ENCODE measurements at regions not wholly inside any gene's neighbourhood (a gene's known extent, or its start where the extent isn't known, plus 50 kb on each side); places are given as distances from the start of the nearest gene placed in this dataset.
"Not testable (repeated sequence)": the region's sequence is repeated elsewhere in the genome, so short reads cannot be mapped to it uniquely, and the experiment has no call there.

DNA sequence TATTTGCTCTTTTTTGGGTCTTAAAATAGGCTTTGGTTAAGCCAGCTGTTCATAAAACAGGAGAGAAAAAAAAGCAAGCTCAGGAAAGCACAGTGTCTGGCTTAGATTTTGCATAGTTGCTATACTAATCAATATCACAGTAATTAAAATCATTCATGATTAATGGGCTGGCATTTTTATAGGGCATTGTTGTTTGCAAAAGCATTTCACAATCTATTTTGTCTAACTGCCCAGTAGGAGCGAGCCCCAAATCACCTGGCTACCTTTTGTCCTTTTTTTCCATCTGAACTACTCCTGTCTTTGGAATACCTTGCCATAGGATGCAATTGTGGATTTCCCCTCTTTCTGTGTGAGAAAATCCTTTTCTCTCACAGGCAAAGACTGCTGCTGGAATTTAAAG, 619.8 kb downstream of the JRKL start:
- Histone ChIP-seq H3K23ac (ENCODE audit: low read depth, low read length) (no peak overlapping the region), H2AK9ac (replicated peaks; ENCODE audit: low read depth, low read length, poor library complexity) (no peak overlapping the region), H4K8ac (ENCODE audit: low read depth in 2 of 2, low read length in 2 of 2) (no peak overlapping the region), H3K9me1 (ENCODE audit: insufficient read depth, low read length) (no peaks in the 10 kb centered on the region), H3K9me3 (ENCODE audit: control insufficient read depth, insufficient read depth, low read length) (peaks cover 6% of the 10 kb centered on the region), H3K36me3 (ENCODE audit: control insufficient read depth, insufficient read depth, low read length) (no peaks in the 10 kb centered on the region), H3K4ac (ENCODE audit: low read depth, low read length) (no peak overlapping the region), H4K5ac (ENCODE audit: low read depth, low read length) (no peak overlapping the region), H4K91ac (ENCODE audit: insufficient read depth, low read depth, low read length) (no peak overlapping the region), H4K20me1 (ENCODE audit: insufficient read depth, low read length) (no peaks in the 10 kb centered on the region), H2BK5ac (ENCODE audit: low read depth, low read length, poor library complexity, severe bottlenecking) (no peak overlapping the region), H2BK15ac (ENCODE audit: low read depth, low read length) (no peak overlapping the region), H2AK5ac (ENCODE audit: low read depth, low read length) (no peak overlapping the region), H2AFZ (replicated peaks; ENCODE audit: low read length, poor library complexity) (no peak overlapping the region), H2BK20ac (ENCODE audit: low read depth, low read length) (no peak overlapping the region), H3K27me3 (ENCODE audit: control insufficient read depth, insufficient read depth, low read length) (no peaks in the 10 kb centered on the region), H3K18ac (ENCODE audit: low read depth, low read length) (no peak overlapping the region), H3K4me2 (ENCODE audit: low read depth, low read length) (no peak overlapping the region), H3K9ac (ENCODE audit: low read depth, low read length) (no peak overlapping the region), H3K27ac (ENCODE audit: insufficient read depth, low read length) (no peak overlapping the region), H3K4me1 (ENCODE audit: control insufficient read depth, insufficient read depth, low read length) (no peaks in the 10 kb centered on the region), H3K79me1 (ENCODE audit: low read depth in 1 of 2, low read length in 2 of 2) (no peaks in the 10 kb centered on the region), H2BK120ac (ENCODE audit: low read depth, low read length) (no peak overlapping the region), H3K14ac (replicated peaks; ENCODE audit: low read depth, low read length) (no peak overlapping the region), H3K4me3 (ENCODE audit: insufficient read depth, low read depth, low read length) (no peak overlapping the region), H3K56ac (ENCODE audit: extremely low read depth, insufficient read depth, low read length) (no peak overlapping the region)
- ATAC-seq (ENCODE audit: low read depth) (no peak), DNase-seq (no peak)
- dilution Hi-C loops (cut with HindIII; ENCODE audit: low sequenced_read_pairs, unreplicated experiment) (no loop called here), in situ Hi-C loops (cut with MboI; ENCODE audit: low sequenced_read_pairs) (no loop called here), intact Hi-C loops (cut with micrococcal nuclease) (no loop called here)
- WGBS, 2 experiments (ENCODE audit: extremely low coverage in 2 of 2, insufficient read length in 1 of 2), result no CpG with 5 or more reads among the region's 1 CpG
- CTCF ChIA-PET, result no interaction called here
- BruUV-seq (replicated peaks), result no TSS peak
- TF ChIP-seq NFE2L2 (IDR thresholded peaks at IDR 0.05; ENCODE audit: low read depth, low read length) (no peak), FOS (IDR thresholded peaks at IDR 0.05; ENCODE audit: low read depth, low read length) (no peak), SMC3 (IDR thresholded peaks at IDR 0.05; ENCODE audit: low read depth, low read length) (no peak), BHLHE40 (IDR thresholded peaks at IDR 0.05; ENCODE audit: low read depth, low read length) (no peak), MAZ (IDR thresholded peaks at IDR 0.05; ENCODE audit: borderline replicate concordance, low read depth, low read length) (no peak), MAFK (IDR thresholded peaks at IDR 0.05; ENCODE audit: low read depth, low read length) (no peak), POLR2A (IDR thresholded peaks at IDR 0.05; ENCODE audit: low read depth, low read length) (no peak)
- TF ChIP-seq, protein P1, sequence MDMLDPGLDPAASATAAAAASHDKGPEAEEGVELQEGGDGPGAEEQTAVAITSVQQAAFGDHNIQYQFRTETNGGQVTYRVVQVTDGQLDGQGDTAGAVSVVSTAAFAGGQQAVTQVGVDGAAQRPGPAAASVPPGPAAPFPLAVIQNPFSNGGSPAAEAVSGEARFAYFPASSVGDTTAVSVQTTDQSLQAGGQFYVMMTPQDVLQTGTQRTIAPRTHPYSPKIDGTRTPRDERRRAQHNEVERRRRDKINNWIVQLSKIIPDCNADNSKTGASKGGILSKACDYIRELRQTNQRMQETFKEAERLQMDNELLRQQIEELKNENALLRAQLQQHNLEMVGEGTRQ (IDR thresholded peaks at IDR 0.05; ENCODE audit: low read depth, low read length), result no peak
- POLR2A ChIA-PET (ENCODE audit: unreplicated experiment), result no interaction called here

DNA sequence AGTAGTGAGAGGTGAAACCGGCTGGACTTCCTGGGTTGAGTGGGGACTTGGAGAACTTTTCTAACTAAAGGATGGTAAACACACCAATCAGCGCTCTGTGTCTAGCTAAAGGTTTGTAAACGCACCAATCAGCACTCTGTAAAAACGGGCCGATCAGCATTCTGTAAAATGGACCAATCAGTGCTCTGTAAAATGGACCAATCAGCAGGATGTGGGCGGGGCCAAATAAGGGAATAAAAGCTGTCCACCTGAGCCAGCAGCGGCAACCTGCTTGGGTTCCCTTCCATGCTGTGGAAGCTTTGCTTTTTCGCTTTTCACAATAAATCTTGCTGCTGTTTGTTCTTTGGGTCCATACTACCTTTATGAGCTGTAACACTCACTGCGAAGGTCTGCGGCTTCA, 621.2 kb downstream of the JRKL start:
- H2AFZ ChIP-seq (replicated peaks; ENCODE audit: low read length, poor library complexity); ATAC-seq (ENCODE audit: low read depth); dilution Hi-C loops (cut with HindIII; ENCODE audit: low sequenced_read_pairs, unreplicated experiment); H3K27ac ChIP-seq (ENCODE audit: insufficient read depth, low read length); CTCF ChIA-PET; H4K91ac ChIP-seq (ENCODE audit: insufficient read depth, low read depth, low read length); H3K4me2 ChIP-seq (ENCODE audit: low read depth, low read length); H3K4me3 ChIP-seq (ENCODE audit: insufficient read depth, low read depth, low read length); H3K4ac ChIP-seq (ENCODE audit: low read depth, low read length); POLR2A ChIA-PET (ENCODE audit: unreplicated experiment); in situ Hi-C loops (cut with MboI; ENCODE audit: low sequenced_read_pairs); H2BK5ac ChIP-seq (ENCODE audit: low read depth, low read length, poor library complexity, severe bottlenecking); H3K9me3 ChIP-seq (ENCODE audit: control insufficient read depth, insufficient read depth, low read length); H3K27me3 ChIP-seq (ENCODE audit: control insufficient read depth, insufficient read depth, low read length); H2BK120ac ChIP-seq (ENCODE audit: low read depth, low read length); H2AK9ac ChIP-seq (replicated peaks; ENCODE audit: low read depth, low read length, poor library complexity); H4K20me1 ChIP-seq (ENCODE audit: insufficient read depth, low read length); H3K4me1 ChIP-seq (ENCODE audit: control insufficient read depth, insufficient read depth, low read length); H2BK15ac ChIP-seq (ENCODE audit: low read depth, low read length); H3K18ac ChIP-seq (ENCODE audit: low read depth, low read length); BruUV-seq (replicated peaks); H3K36me3 ChIP-seq (ENCODE audit: control insufficient read depth, insufficient read depth, low read length); H3K79me1 ChIP-seq (ENCODE audit: low read depth in 1 of 2, low read length in 2 of 2); H4K5ac ChIP-seq (ENCODE audit: low read depth, low read length); H3K23ac ChIP-seq (ENCODE audit: low read depth, low read length); intact Hi-C loops (cut with micrococcal nuclease); DNase-seq; H3K56ac ChIP-seq (ENCODE audit: extremely low read depth, insufficient read depth, low read length); H2AK5ac ChIP-seq (ENCODE audit: low read depth, low read length); H2BK20ac ChIP-seq (ENCODE audit: low read depth, low read length); H3K14ac ChIP-seq (replicated peaks; ENCODE audit: low read depth, low read length); H3K9me1 ChIP-seq (ENCODE audit: insufficient read depth, low read length); H3K9ac ChIP-seq (ENCODE audit: low read depth, low read length); H4K8ac ChIP-seq (ENCODE audit: low read depth in 2 of 2, low read length in 2 of 2): not testable (repeated sequence)
- WGBS, 2 experiments (ENCODE audit: extremely low coverage in 2 of 2, insufficient read length in 1 of 2), result 68% methylated on average over 9 of the region's 10 CpGs; no CpG with 5 or more reads in 1 of the 2 experiments

All from IMR-90 (cell line).